Coronary artery (tissue), 2 donors: ENCODE measurements at regions not wholly inside any gene's neighbourhood (a gene's known extent, or its start where the extent isn't known, plus 50 kb on each side); places are given as distances from the start of the nearest gene placed in this dataset.

Experiments
- DNase-seq: peaks from one replicate; pipeline ENCODE4 v3.0.0-alpha.2; 2017; ENCODE audit warnings: low spot score
- H3K27ac ChIP-seq, 2 donors: fragments of 200-600 bp; sonication (generic); one replicate each; pipeline ENCODE4 v1.5.1; 2016 to 2019
- H3K4me3 ChIP-seq: fragments of 200-600 bp; sonication (generic); 2 replicates; pipeline ENCODE4 v1.5.1; 2016; ENCODE audit warnings: mild to moderate bottlenecking, moderate library complexity
- CTCF ChIP-seq: fragments of 200-600 bp; sonication (generic); IDR thresholded peaks from one replicate; pipeline ENCODE4 v1.5.1; 2019; ENCODE audit warnings: antibody characterized with exemption

- TF ChIP-seq CTCF: no peak
- Histone ChIP-seq H3K27ac (no peak overlapping the region), H3K4me3 (no peak overlapping the region)
- no peak for DNase-seq
Measured at GRCh38 chr17:79506150-79506870, 104.5 kb downstream of the RBFOX3 start.

DNA sequence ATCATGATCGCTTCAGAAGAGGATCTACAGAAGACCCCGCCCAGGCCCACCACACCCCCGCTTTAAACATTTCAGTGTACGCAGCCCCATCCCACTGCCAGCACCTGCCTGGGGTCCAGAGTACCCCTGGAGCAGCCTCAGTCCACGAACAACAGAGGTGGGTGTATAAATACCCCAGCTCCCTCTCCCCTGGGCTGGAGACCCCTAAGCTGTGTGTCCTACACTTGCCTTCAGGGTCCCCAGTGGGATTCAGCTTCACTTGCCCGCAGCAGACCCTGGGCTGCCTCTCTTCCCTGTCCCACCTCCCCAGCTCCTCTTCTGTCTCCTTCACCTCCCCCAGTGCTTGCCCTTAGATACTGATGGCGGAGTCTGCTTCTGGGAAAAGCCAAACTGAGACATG lies 105.7 kb downstream of the RBFOX3 start:
- H3K27ac ChIP-seq: no peak overlapping the region
- TF ChIP-seq CTCF: no peak
- no peak for DNase-seq
- no peak overlapping the region for H3K4me3 ChIP-seq

DNA sequence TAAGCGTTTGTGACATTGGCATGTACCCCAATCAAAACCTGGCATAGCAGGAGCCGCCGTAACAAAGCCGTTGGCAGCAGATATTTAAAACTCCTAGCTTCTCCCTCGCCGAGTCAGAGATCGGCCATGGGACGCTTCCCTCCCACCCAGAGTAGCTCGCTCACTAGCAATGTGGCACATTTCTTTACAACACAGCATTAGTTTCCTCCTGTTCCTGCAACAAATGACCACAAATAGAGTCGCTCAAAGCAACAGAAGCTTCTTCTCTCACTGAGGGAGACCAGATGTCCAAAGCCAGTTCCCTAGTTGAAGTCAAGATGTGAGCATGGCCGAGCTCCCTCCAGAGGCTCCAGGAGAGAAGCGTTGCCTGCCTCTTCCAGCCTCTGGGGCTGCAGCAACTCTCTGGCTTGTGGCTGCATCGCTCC lies 106.7 kb downstream of the RBFOX3 start:
- no peak for DNase-seq
- H3K27ac ChIP-seq: no peak overlapping the region
- no peak overlapping the region for H3K4me3 ChIP-seq
- no peak for TF ChIP-seq CTCF

GRCh38 chr17:79503126-79503839 lies 107.6 kb downstream of the RBFOX3 start:
- Histone ChIP-seq H3K27ac (no peak overlapping the region), H3K4me3 (no peak overlapping the region)
- TF ChIP-seq CTCF: no peak
- no peak for DNase-seq

DNA sequence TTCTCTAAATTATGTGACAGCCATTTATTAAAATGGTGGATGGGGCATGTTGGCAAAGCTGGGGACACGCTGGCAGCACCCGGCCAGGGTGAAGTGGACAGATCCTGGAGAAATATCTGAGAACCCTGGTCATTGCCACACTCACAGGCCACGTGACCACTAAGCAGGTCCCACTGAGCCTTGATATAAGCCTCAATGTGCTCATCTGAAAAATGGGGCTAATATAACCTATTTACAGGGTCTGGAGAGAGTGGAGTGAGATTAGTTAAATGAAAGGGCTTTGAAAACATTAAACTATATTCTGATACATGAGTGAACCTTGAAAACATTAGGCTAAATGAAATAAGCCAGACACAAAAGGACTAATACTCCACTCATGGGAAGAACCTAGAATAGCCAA lies 108.9 kb downstream of the RBFOX3 start:
- Histone ChIP-seq H3K4me3 (no peak overlapping the region), H3K27ac (no peak overlapping the region)
- TF ChIP-seq CTCF: no peak
- no peak for DNase-seq

DNA sequence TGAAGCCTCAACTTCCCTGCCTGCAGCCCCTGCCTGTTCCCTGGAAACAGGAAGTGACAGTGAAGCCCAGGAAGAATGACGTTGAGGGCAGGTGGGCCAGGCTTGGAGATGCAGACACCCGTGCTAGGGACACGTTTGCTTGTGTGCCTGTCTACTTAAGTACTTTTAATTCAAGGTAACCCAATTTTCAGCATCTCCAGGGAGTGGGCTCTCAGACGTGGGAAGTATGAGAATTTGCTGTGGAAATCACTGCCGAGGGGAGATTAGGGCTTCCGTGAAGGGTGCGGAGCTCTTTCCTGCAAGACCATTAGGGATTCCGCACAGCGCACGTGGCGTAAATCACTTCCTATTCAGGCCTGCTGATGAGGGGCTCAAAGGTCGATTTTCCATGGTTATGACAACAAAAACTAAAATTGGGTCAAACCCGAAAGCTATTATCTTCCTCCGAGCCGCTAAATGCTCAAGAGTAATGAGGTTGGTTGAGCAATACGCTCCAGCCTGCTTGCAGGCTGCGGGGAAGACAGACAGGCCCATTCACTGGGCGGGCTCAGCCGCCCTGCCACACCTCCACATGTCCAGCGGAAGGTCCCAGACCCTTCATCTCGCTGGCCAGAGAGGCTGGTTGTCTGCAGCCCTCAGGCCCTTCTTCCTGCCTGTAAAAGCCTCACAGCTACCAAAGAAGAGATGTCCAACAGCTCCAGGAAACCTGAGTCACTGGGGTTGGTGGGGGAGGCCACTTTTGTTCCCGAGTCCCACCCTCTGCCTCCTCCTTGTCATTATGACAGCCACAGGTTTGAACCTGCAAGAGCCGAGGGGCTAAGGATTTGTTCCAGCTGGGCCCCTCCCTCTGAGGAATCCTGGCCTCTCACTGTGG lies 109.9 kb downstream of the RBFOX3 start:
- Histone ChIP-seq H3K27ac (no peak overlapping the region), H3K4me3 (no peak overlapping the region)
- no peak for TF ChIP-seq CTCF
- no peak for DNase-seq
